Testis (tissue), 2 donors: ENCODE measurements at regions not wholly inside any gene's neighbourhood (a gene's known extent, or its start where the extent isn't known, plus 50 kb on each side); places are given as distances from the start of the nearest gene placed in this dataset.

Experiments used
- CTCF ChIP-seq, 3 experiments: fragments of 450-650 bp in 2 of 3; fragments of 200-600 bp in 1 of 3; sonication (generic) in 1 of 3; IDR thresholded peaks; one replicate each; pipeline ENCODE4 v1.5.1; 2016 to 2019; ENCODE audit warnings: antibody characterized with exemption in 3 of 3, mild to moderate bottlenecking in 2 of 3, moderate library complexity in 1 of 3
- POLR2A ChIP-seq: fragments of 450-650 bp; IDR thresholded peaks from one replicate; pipeline ENCODE4 v1.6.1; 2017; ENCODE audit warnings: antibody characterized with exemption, mild to moderate bottlenecking, moderate library complexity

- TF ChIP-seq CTCF (IDR thresholded peaks at IDR 0.05) (no peak), POLR2A (no peak)
Observed at GRCh38 chr17:77604973-77605313, 353.6 kb upstream of the TNRC6C start.
